RWPE2 (cell line): ENCODE measurements at regions not wholly inside any gene's neighbourhood (a gene's known extent, or its start where the extent isn't known, plus 50 kb on each side); places are given as distances from the start of the nearest gene placed in this dataset.

Source experiments
- ATAC-seq: fragments of 200-7000 bp; cut with Tn5 transposase; 3 replicates; pipeline ENCODE4 v1.9.1; 2021; ENCODE audit warnings: low read depth
- DNase-seq: peaks from one replicate; pipeline ENCODE4 v3.0.0-alpha.2; 2020; ENCODE audit warnings: low spot score
- H3K27ac ChIP-seq: fragments of 450-650 bp; 2 replicates; pipeline ENCODE4 v1.5.1; 2017; ENCODE audit warnings: mild to moderate bottlenecking; ENCODE audit not compliant: poor library complexity, severe bottlenecking
- H3K27me3 ChIP-seq: fragments of 250-450 bp; sonication (Bioruptor Pico); 2 replicates; pipeline ENCODE4 v1.5.1; 2021; ENCODE audit warnings: mild to moderate bottlenecking, moderate library complexity; ENCODE audit not compliant: insufficient read depth, poor library complexity, severe bottlenecking
- H3K36me3 ChIP-seq: fragments of 250-450 bp; sonication (Bioruptor Pico); 2 replicates; pipeline ENCODE4 v1.5.1; 2020; ENCODE audit warnings: low read depth, mild to moderate bottlenecking, moderate library complexity
- H3K4me1 ChIP-seq: fragments of 250-450 bp; sonication (Bioruptor Pico); 2 replicates; pipeline ENCODE4 v1.5.1; 2021; ENCODE audit warnings: mild to moderate bottlenecking, moderate library complexity; ENCODE audit not compliant: insufficient read depth, poor library complexity, severe bottlenecking
- H3K4me3 ChIP-seq: fragments of 250-450 bp; sonication (Bioruptor Pico); 2 replicates; pipeline ENCODE4 v1.5.1; 2021; ENCODE audit warnings: mild to moderate bottlenecking, moderate library complexity; ENCODE audit not compliant: severe bottlenecking
- H3K9me3 ChIP-seq: fragments of 250-450 bp; sonication (Bioruptor Pico); 2 replicates; pipeline ENCODE4 v1.5.1; 2021; ENCODE audit warnings: mild to moderate bottlenecking, moderate library complexity; ENCODE audit not compliant: severe bottlenecking
- CTCF ChIP-seq: fragments of 450-650 bp; IDR thresholded peaks from one replicate; pipeline ENCODE4 v1.5.1; 2017; ENCODE audit warnings: mild to moderate bottlenecking, moderate library complexity; ENCODE audit not compliant: poor library complexity, severe bottlenecking

- H3K4me3 ChIP-seq = no peak overlapping the region
- H3K27ac ChIP-seq = no peak overlapping the region
- no peaks in the 10 kb centered on the region for H3K9me3 ChIP-seq
- no peaks in the 10 kb centered on the region for H3K4me1 ChIP-seq
- no peaks in the 10 kb centered on the region for H3K36me3 ChIP-seq
- TF ChIP-seq CTCF = no peak
- DNase-seq = peak; percentile 63
- ATAC-seq = no peak
- peaks cover 32% of the 10 kb centered on the region for H3K27me3 ChIP-seq
Measured at GRCh38 chr9:135338546-135338945, 141.0 kb upstream of the PPP1R26 start.

- H3K27ac ChIP-seq = no peak overlapping the region
- H3K4me1 ChIP-seq = no peaks in the 10 kb centered on the region
- DNase-seq (peak; percentile 46), ATAC-seq (no peak)
- peaks cover 40% of the 10 kb centered on the region for H3K27me3 ChIP-seq
- no peak for TF ChIP-seq CTCF
- H3K36me3 ChIP-seq = no peaks in the 10 kb centered on the region
- no peaks in the 10 kb centered on the region for H3K9me3 ChIP-seq
- H3K4me3 ChIP-seq = no peak overlapping the region
Measured at GRCh38 chr9:135339378-135339973, 140.1 kb upstream of the PPP1R26 start.

GRCh38 chr9:135340143-135340655, 139.4 kb upstream of the PPP1R26 start:
- DNase-seq = no peak
- H3K27ac ChIP-seq = no peak overlapping the region
- no peaks in the 10 kb centered on the region for H3K36me3 ChIP-seq
- no peak overlapping the region for H3K4me3 ChIP-seq
- peaks cover 47% of the 10 kb centered on the region for H3K27me3 ChIP-seq
- TF ChIP-seq CTCF = no peak
- H3K4me1 ChIP-seq = no peaks in the 10 kb centered on the region
- H3K9me3 ChIP-seq = no peaks in the 10 kb centered on the region
- ATAC-seq = no peak

GRCh38 chr9:135340726-135341475, 138.7 kb upstream of the PPP1R26 start:
- ATAC-seq = no peak

More at GRCh38 chr9:135340726-135341475, 138.7 kb upstream of the PPP1R26 start:
- DNase-seq = peak; percentile 30
- Histone ChIP-seq H3K36me3 (no peaks in the 10 kb centered on the region), H3K27ac (no peak overlapping the region), H3K4me3 (no peak overlapping the region), H3K9me3 (no peaks in the 10 kb centered on the region), H3K27me3 (peaks cover 54% of the 10 kb centered on the region), H3K4me1 (no peaks in the 10 kb centered on the region)
- no peak for TF ChIP-seq CTCF
